Fibroblast of mammary gland (primary cell): ENCODE measurements at regions not wholly inside any gene's neighbourhood (a gene's known extent, or its start where the extent isn't known, plus 50 kb on each side); places are given as distances from the start of the nearest gene placed in this dataset.

ENCODE experiments used
- DNase-seq: peaks from one replicate; pipeline ENCODE4 v3.0.0-alpha.2; 2010; ENCODE audit warnings: low read depth
- H3K4me3 ChIP-seq: 2 replicates; pipeline ENCODE4 v1.5.1; 2011; ENCODE audit warnings: low read depth, mild to moderate bottlenecking, low read length, moderate library complexity; ENCODE audit not compliant: control insufficient read depth
- CTCF ChIP-seq: conservative IDR thresholded peaks from 2 replicates; pipeline ENCODE4 v1.5.1; 2011; ENCODE audit warnings: low read depth, low read length, inconsistent platforms; ENCODE audit not compliant: control insufficient read depth, insufficient read depth

GRCh38 chr11:26943636-26944035 lies 50.3 kb upstream of the FIBIN start:
- TF ChIP-seq CTCF = no peak
- no peak for DNase-seq
- no peak overlapping the region for H3K4me3 ChIP-seq
